ENCODE measurements at regions not wholly inside any gene's neighbourhood (a gene's known extent, or its start where the extent isn't known, plus 50 kb on each side); places are given as distances from the start of the nearest gene placed in this dataset.

DNA sequence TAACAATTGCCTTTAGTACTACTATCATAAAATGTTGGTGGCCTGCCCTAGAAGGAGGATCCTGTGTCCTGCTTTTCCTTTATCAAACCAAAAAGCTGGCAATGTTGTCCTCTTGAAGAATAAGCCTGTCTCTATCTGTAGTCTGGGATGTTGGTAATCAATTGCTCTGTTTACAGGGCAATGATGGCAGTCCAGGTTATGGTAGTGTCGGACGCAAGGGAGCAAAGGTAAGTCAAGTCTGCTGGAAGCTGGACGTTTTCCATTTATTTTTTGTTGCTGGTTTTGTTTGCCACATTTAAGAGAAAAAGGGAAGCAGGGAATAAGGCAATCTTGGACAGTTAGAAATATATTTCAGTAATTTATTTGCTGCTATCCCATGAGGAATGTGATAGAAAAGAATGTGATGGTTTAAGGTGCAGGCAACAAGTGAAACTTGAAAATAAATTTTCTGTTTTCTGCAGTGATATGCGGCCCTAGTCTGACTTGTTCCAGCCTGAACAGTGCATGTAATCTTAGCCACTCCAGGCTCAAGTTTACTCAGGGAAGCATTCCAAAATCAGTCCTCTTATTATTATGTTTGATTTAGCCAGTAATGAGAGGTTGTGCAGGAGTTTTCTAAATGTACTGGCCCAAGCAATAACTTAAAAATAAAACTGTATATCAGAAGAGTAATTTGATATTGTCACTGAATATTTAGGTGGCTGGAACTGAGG is 110.3 kb downstream of the COL6A6 start:
- TF ChIP-seq POLR2A (IDR thresholded peaks at IDR 0.05; ENCODE audit: extremely low read depth, insufficient read length), result no peak
- TF ChIP-seq MYC (IDR thresholded peaks at IDR 0.05; ENCODE audit: low read depth, low read length), result no peak
- TF ChIP-seq, protein P1, sequence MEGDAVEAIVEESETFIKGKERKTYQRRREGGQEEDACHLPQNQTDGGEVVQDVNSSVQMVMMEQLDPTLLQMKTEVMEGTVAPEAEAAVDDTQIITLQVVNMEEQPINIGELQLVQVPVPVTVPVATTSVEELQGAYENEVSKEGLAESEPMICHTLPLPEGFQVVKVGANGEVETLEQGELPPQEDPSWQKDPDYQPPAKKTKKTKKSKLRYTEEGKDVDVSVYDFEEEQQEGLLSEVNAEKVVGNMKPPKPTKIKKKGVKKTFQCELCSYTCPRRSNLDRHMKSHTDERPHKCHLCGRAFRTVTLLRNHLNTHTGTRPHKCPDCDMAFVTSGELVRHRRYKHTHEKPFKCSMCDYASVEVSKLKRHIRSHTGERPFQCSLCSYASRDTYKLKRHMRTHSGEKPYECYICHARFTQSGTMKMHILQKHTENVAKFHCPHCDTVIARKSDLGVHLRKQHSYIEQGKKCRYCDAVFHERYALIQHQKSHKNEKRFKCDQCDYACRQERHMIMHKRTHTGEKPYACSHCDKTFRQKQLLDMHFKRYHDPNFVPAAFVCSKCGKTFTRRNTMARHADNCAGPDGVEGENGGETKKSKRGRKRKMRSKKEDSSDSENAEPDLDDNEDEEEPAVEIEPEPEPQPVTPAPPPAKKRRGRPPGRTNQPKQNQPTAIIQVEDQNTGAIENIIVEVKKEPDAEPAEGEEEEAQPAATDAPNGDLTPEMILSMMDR (IDR thresholded peaks at IDR 0.05; ENCODE audit: low read depth, low read length), result no peak

Measured in NB4 (cell line).